Body of pancreas (tissue), 4 donors: ENCODE measurements at regions not wholly inside any gene's neighbourhood (a gene's known extent, or its start where the extent isn't known, plus 50 kb on each side); places are given as distances from the start of the nearest gene placed in this dataset.

ENCODE experiments used
- ATAC-seq: fragments of 150-250 bp; one replicate; pipeline ENCODE4 v1.9.1; 2016
- DNase-seq, 4 donors: peaks; one replicate each; pipeline ENCODE4 v3.0.0-alpha.2; 2019
- H3K27ac ChIP-seq, 4 donors: fragments of 200-600 bp; sonication (generic); 1 replicate in 3 of 4; 2 replicates in 1 of 4; pipeline versions ENCODE4 v1.5.1 to v1.6.1; 2016 to 2019; ENCODE audit warnings: mild to moderate bottlenecking in 1 of 4, mixed read lengths in 1 of 4, moderate library complexity in 1 of 4
- H3K27me3 ChIP-seq, 2 donors: fragments of 200-600 bp; sonication (generic); one replicate each; pipeline ENCODE4 v1.6.0; 2016; ENCODE audit warnings: mild to moderate bottlenecking in 1 of 2
- H3K36me3 ChIP-seq, 2 donors: fragments of 200-600 bp; sonication (generic); replicated peaks in 1 of 2; 2 replicates each; pipeline ENCODE4 v1.5.1; 2016; ENCODE audit warnings: low read depth in 2 of 2; ENCODE audit not compliant: insufficient read depth in 1 of 2
- H3K4me1 ChIP-seq: fragments of 200-600 bp; sonication (generic); one replicate; pipeline ENCODE4 v1.6.0; 2016
- H3K4me3 ChIP-seq, 2 donors: fragments of 200-600 bp; sonication (generic); 1 replicate in 1 of 2; 2 replicates in 1 of 2; pipeline ENCODE4 v1.5.1; 2016 to 2019
- H3K9me3 ChIP-seq, 3 donors: fragments of 200-600 bp; sonication (generic); 1 replicate in 2 of 3; 2 replicates in 1 of 3; pipeline ENCODE4 v1.5.1; 2016
- CTCF ChIP-seq, 7 experiments: fragments of 450-650 bp in 4 of 7; fragments of 200-600 bp in 3 of 7; sonication (generic) in 3 of 7; IDR thresholded peaks; one replicate each; pipeline ENCODE4 v1.5.1; 2016 to 2019; ENCODE audit warnings: antibody characterized with exemption in 7 of 7
- POLR2A ChIP-seq, 3 donors: fragments of 450-650 bp; IDR thresholded peaks; one replicate each; pipeline ENCODE4 v1.6.1; 2016; ENCODE audit warnings: antibody characterized with exemption in 3 of 3, mild to moderate bottlenecking in 2 of 3
- WGBS, 2 donors: methylation state at CpG; one replicate each; pipeline ENCODE4 v1.1.5; 2017; 5-methylcytosine and 5-hydroxymethylcytosine counted together
- intact Hi-C: fragments of 100-400 bp; cut with DNase I; formaldehyde crosslinking; loops from one replicate; pipeline ENCODE4 v1.15.1; 2023

GRCh38 chr9:86555661-86556060 lies 201.5 kb upstream of the TUT7 start:
- Histone ChIP-seq H3K27ac (no peak overlapping the region), H3K4me1 (no peaks in the 10 kb centered on the region), H3K36me3 (no peaks in the 10 kb centered on the region), H3K4me3 (no peak overlapping the region), H3K9me3 (no peaks in the 10 kb centered on the region), H3K27me3 (no peaks in the 10 kb centered on the region)
- intact Hi-C loops = no loop called here
- TF ChIP-seq POLR2A (IDR thresholded peaks at IDR 0.05) = no peak
- TF ChIP-seq CTCF (IDR thresholded peaks at IDR 0.05) = no peak
- 58 to 59% methylated on average over 2 of the region's 2 CpGs for WGBS, 2 donors
- DNase-seq = no peak
- ATAC-seq = no peak

- intact Hi-C loops = no loop called here
- DNase-seq = no peak
- no peak for TF ChIP-seq CTCF (IDR thresholded peaks at IDR 0.05)
- no peak for TF ChIP-seq POLR2A (IDR thresholded peaks at IDR 0.05)
- H3K36me3 ChIP-seq = no peaks in the 10 kb centered on the region
- H3K4me3 ChIP-seq = no peak overlapping the region
- H3K27me3 ChIP-seq = no peaks in the 10 kb centered on the region
- ATAC-seq = no peak
- H3K4me1 ChIP-seq = no peaks in the 10 kb centered on the region
- 82 to 85% methylated on average over 2 of the region's 2 CpGs for WGBS, 2 donors
- H3K9me3 ChIP-seq = no peaks in the 10 kb centered on the region
- H3K27ac ChIP-seq = no peak overlapping the region
Measured at GRCh38 chr9:86550401-86550800, 196.2 kb upstream of the TUT7 start.

GRCh38 chr9:86549920-86550319 lies 195.7 kb upstream of the TUT7 start:
- Histone ChIP-seq H3K36me3 (no peaks in the 10 kb centered on the region), H3K4me3 (no peak overlapping the region), H3K9me3 (no peaks in the 10 kb centered on the region), H3K27ac (no peak overlapping the region), H3K27me3 (no peaks in the 10 kb centered on the region), H3K4me1 (no peaks in the 10 kb centered on the region)
- intact Hi-C loops = no loop called here
- ATAC-seq (no peak), DNase-seq (no peak)
- WGBS, 2 donors = 68 to 71% methylated on average over 2 of the region's 2 CpGs
- TF ChIP-seq CTCF (IDR thresholded peaks at IDR 0.05) (no peak), POLR2A (IDR thresholded peaks at IDR 0.05) (no peak)

GRCh38 chr9:86549401-86549811 lies 195.2 kb upstream of the TUT7 start:
- Histone ChIP-seq H3K36me3 (no peaks in the 10 kb centered on the region), H3K27me3 (no peaks in the 10 kb centered on the region), H3K4me3 (no peak overlapping the region), H3K4me1 (no peaks in the 10 kb centered on the region), H3K27ac (no peak overlapping the region), H3K9me3 (no peaks in the 10 kb centered on the region)
- ATAC-seq (no peak), DNase-seq (no peak)
- intact Hi-C loops = no loop called here
- TF ChIP-seq POLR2A (IDR thresholded peaks at IDR 0.05) (no peak), CTCF (IDR thresholded peaks at IDR 0.05) (no peak)
- WGBS, 2 donors = 89 to 95% methylated on average over 1 to 2 of the region's 2 CpGs

GRCh38 chr9:86548220-86548619 lies 194.0 kb upstream of the TUT7 start:
- H3K36me3 ChIP-seq = no peaks in the 10 kb centered on the region
- H3K4me3 ChIP-seq = no peak overlapping the region
- WGBS, 2 donors = 91 to 92% methylated on average over 4 of the region's 4 CpGs
- no peaks in the 10 kb centered on the region for H3K9me3 ChIP-seq
- intact Hi-C loops = no loop called here
- no peak overlapping the region for H3K27ac ChIP-seq
- DNase-seq = no peak
- H3K27me3 ChIP-seq = no peaks in the 10 kb centered on the region
- no peak for TF ChIP-seq POLR2A (IDR thresholded peaks at IDR 0.05)
- TF ChIP-seq CTCF (IDR thresholded peaks at IDR 0.05) = no peak
- no peak for ATAC-seq
- H3K4me1 ChIP-seq = no peaks in the 10 kb centered on the region
